ENCODE measurements at regions not wholly inside any gene's neighbourhood (a gene's known extent, or its start where the extent isn't known, plus 50 kb on each side); places are given as distances from the start of the nearest gene placed in this dataset.

GRCh38 chr6:78430521-78430920, 436.8 kb upstream of the IRAK1BP1 start:
- ChIA-PET POLR2A (ENCODE audit: unreplicated experiment) (no interaction called here), CTCF (no interaction called here)
- H3K9me1 ChIP-seq (ENCODE audit: insufficient read depth, low read length), result no peaks in the 10 kb centered on the region
- H2AFZ ChIP-seq (replicated peaks; ENCODE audit: low read length, poor library complexity), result no peak overlapping the region
- no peak overlapping the region for H3K14ac ChIP-seq (replicated peaks; ENCODE audit: low read depth, low read length)
- no peak overlapping the region for H3K4me2 ChIP-seq (ENCODE audit: low read depth, low read length)
- dilution Hi-C loops (cut with HindIII; ENCODE audit: low sequenced_read_pairs, unreplicated experiment) (no loop called here), intact Hi-C loops (cut with micrococcal nuclease) (no loop called here), in situ Hi-C loops (cut with MboI; ENCODE audit: low sequenced_read_pairs) (loop anchor here (25.0 kb wide), 1 partner anchor 382 kb away; no protein-coding TSS in a partner anchor)
- no peak overlapping the region for H3K9ac ChIP-seq (ENCODE audit: low read depth, low read length)
- ATAC-seq (ENCODE audit: low read depth) (no peak), DNase-seq (no peak)
- H3K4ac ChIP-seq (ENCODE audit: low read depth, low read length), result no peak overlapping the region
- no peaks in the 10 kb centered on the region for H3K36me3 ChIP-seq (ENCODE audit: control insufficient read depth, insufficient read depth, low read length)
- WGBS, 2 experiments (ENCODE audit: extremely low coverage in 2 of 2, insufficient read length in 1 of 2), result no CpG with 5 or more reads among the region's 1 CpG
- no peak overlapping the region for H4K5ac ChIP-seq (ENCODE audit: low read depth, low read length)
- H3K79me1 ChIP-seq (ENCODE audit: low read depth in 1 of 2, low read length in 2 of 2), result no peaks in the 10 kb centered on the region
- H2BK5ac ChIP-seq (ENCODE audit: low read depth, low read length, poor library complexity, severe bottlenecking), result no peak overlapping the region
- H2BK20ac ChIP-seq (ENCODE audit: low read depth, low read length), result no peak overlapping the region
- no peak overlapping the region for H4K91ac ChIP-seq (ENCODE audit: insufficient read depth, low read depth, low read length)
- no peak overlapping the region for H3K27ac ChIP-seq (ENCODE audit: insufficient read depth, low read length)
- no peak overlapping the region for H3K56ac ChIP-seq (ENCODE audit: extremely low read depth, insufficient read depth, low read length)
- no peaks in the 10 kb centered on the region for H4K20me1 ChIP-seq (ENCODE audit: insufficient read depth, low read length)
- H2AK9ac ChIP-seq (replicated peaks; ENCODE audit: low read depth, low read length, poor library complexity), result no peak overlapping the region
- no peak overlapping the region for H3K4me3 ChIP-seq (ENCODE audit: insufficient read depth, low read depth, low read length)
- H3K4me1 ChIP-seq (ENCODE audit: control insufficient read depth, insufficient read depth, low read length), result no peaks in the 10 kb centered on the region
- no peak overlapping the region for H4K8ac ChIP-seq (ENCODE audit: low read depth in 2 of 2, low read length in 2 of 2)
- no peaks in the 10 kb centered on the region for H3K27me3 ChIP-seq (ENCODE audit: control insufficient read depth, insufficient read depth, low read length)
- H2AK5ac ChIP-seq (ENCODE audit: low read depth, low read length), result no peak overlapping the region
- TF ChIP-seq BHLHE40 (IDR thresholded peaks at IDR 0.05; ENCODE audit: low read depth, low read length) (no peak), RFX5 (IDR thresholded peaks at IDR 0.05; ENCODE audit: low read depth, low read length) (no peak), SMC3 (IDR thresholded peaks at IDR 0.05; ENCODE audit: low read depth, low read length) (no peak), POLR2A (IDR thresholded peaks at IDR 0.05; ENCODE audit: low read depth, low read length) (no peak), USF2 (IDR thresholded peaks at IDR 0.05; ENCODE audit: low read depth, low read length) (no peak), MAZ (IDR thresholded peaks at IDR 0.05; ENCODE audit: borderline replicate concordance, low read depth, low read length) (no peak), MXI1 (IDR thresholded peaks at IDR 0.05; ENCODE audit: borderline replicate concordance, low read depth, low read length) (no peak), ELK1 (IDR thresholded peaks at IDR 0.05; ENCODE audit: borderline replicate concordance, low read depth, low read length) (no peak)
- no peak overlapping the region for H2BK15ac ChIP-seq (ENCODE audit: low read depth, low read length)
- H3K23ac ChIP-seq (ENCODE audit: low read depth, low read length), result no peak overlapping the region
- H3K18ac ChIP-seq (ENCODE audit: low read depth, low read length), result no peak overlapping the region
- no TSS peak for BruUV-seq (replicated peaks)
- H3K9me3 ChIP-seq (ENCODE audit: control insufficient read depth, insufficient read depth, low read length), result no peaks in the 10 kb centered on the region
- no peak overlapping the region for H2BK120ac ChIP-seq (ENCODE audit: low read depth, low read length)

Measured in IMR-90 (cell line).